Common myeloid progenitor, CD34-positive (primary cell): ENCODE measurements at regions not wholly inside any gene's neighbourhood (a gene's known extent, or its start where the extent isn't known, plus 50 kb on each side); places are given as distances from the start of the nearest gene placed in this dataset.
"Not testable (repeated sequence)": the region's sequence is repeated elsewhere in the genome, so short reads cannot be mapped to it uniquely, and the experiment has no call there.

Experiments used
- CTCF ChIA-PET: fragments of 350-600 bp; sonication (Branson Sonifier 250); formaldehyde crosslinking; loops from one replicate; lab custom pipeline; 2021; ENCODE audit warnings: antibody characterized with exemption; lab: Charles Lee
- POLR2A ChIA-PET: fragments of 350-600 bp; sonication (Branson Sonifier 250); formaldehyde crosslinking; loops from one replicate; lab custom pipeline; 2021; ENCODE audit warnings: antibody characterized with exemption; lab: Charles Lee
- DNase-seq, 3 donors: peaks; one replicate each; pipeline versions ENCODE4 v3.0.0 to v3.0.0-alpha.2; 2013
- H3K27ac ChIP-seq, 2 experiments: 1 replicate in 1 of 2; 2 replicates in 1 of 2; pipeline ENCODE4 v1.7.0; 2013; ENCODE audit warnings: inconsistent platforms in 2 of 2, low read length in 2 of 2, mild to moderate bottlenecking in 2 of 2, low read depth in 1 of 2, moderate library complexity in 1 of 2; ENCODE audit not compliant: severe bottlenecking in 2 of 2, insufficient read depth in 1 of 2, poor library complexity in 1 of 2
- H3K27me3 ChIP-seq, 5 experiments: replicated peaks in 2 of 5; 1 replicate in 3 of 5; 2 replicates in 2 of 5; pipeline versions ENCODE4 v1.6.1 to v1.7.0; 2013; ENCODE audit warnings: low read length in 4 of 5, mild to moderate bottlenecking in 2 of 5, moderate library complexity in 2 of 5, inconsistent platforms in 1 of 5; ENCODE audit not compliant: insufficient read depth in 5 of 5, control insufficient read depth in 4 of 5
- H3K36me3 ChIP-seq, 4 experiments: 1 replicate in 2 of 4; 2 replicates in 2 of 4; pipeline versions ENCODE4 v1.6.1 to v1.7.0; 2013; ENCODE audit warnings: low read length in 3 of 4, control low read depth in 1 of 4, mild to moderate bottlenecking in 1 of 4; ENCODE audit not compliant: control insufficient read depth in 4 of 4, insufficient read depth in 4 of 4
- H3K4me1 ChIP-seq, 4 experiments: 1 replicate in 3 of 4; 2 replicates in 1 of 4; pipeline versions ENCODE4 v1.6.1 to v1.7.1; 2013; ENCODE audit warnings: low read length in 3 of 4, mild to moderate bottlenecking in 3 of 4, control low read depth in 1 of 4, inconsistent platforms in 1 of 4, moderate library complexity in 1 of 4; ENCODE audit not compliant: control insufficient read depth in 4 of 4, insufficient read depth in 4 of 4; ENCODE audit errors: control extremely low read depth in 1 of 4
- H3K4me3 ChIP-seq, 7 experiments: 1 replicate in 4 of 7; 2 replicates in 3 of 7; pipeline versions ENCODE4 v1.5.1 to v1.7.0; 2013; ENCODE audit warnings: mild to moderate bottlenecking in 7 of 7, low read length in 6 of 7, moderate library complexity in 6 of 7, inconsistent platforms in 2 of 7, low read depth in 2 of 7, control low read depth in 1 of 7; ENCODE audit not compliant: insufficient read depth in 4 of 7, control insufficient read depth in 1 of 7; ENCODE audit errors: extremely low read depth in 1 of 7
- H3K9me3 ChIP-seq, 5 experiments: 1 replicate in 4 of 5; 2 replicates in 1 of 5; pipeline versions ENCODE4 v1.6.1 to v1.7.1; 2013; ENCODE audit warnings: low read length in 4 of 5, mild to moderate bottlenecking in 2 of 5, inconsistent platforms in 1 of 5, low read depth in 1 of 5, moderate library complexity in 1 of 5; ENCODE audit not compliant: control insufficient read depth in 4 of 5, insufficient read depth in 2 of 5; ENCODE audit errors: control extremely low read depth in 1 of 5
- WGBS: methylation state at CpG from one replicate; pipeline ENCODE4 v1.1.5; 2013; ENCODE audit not compliant: insufficient coverage; 5-methylcytosine and 5-hydroxymethylcytosine counted together

- ChIA-PET CTCF (no interaction called here), POLR2A (no interaction called here)
- peaks cover 0 to 4% (median 2%) of the 10 kb centered on the region in 5 experiments for H3K27me3 ChIP-seq
- WGBS = no CpG with 5 or more reads among the region's 3 CpGs
- no peak for DNase-seq
- no peaks in the 10 kb centered on the region for H3K9me3 ChIP-seq
- no peak overlapping the region for H3K4me3 ChIP-seq
- no peaks in the 10 kb centered on the region for H3K4me1 ChIP-seq
- no peaks in the 10 kb centered on the region for H3K36me3 ChIP-seq
- no peak overlapping the region for H3K27ac ChIP-seq
Measured at GRCh38 chr7:96800122-96800521, 90.5 kb upstream of the SEM1 start.

DNA sequence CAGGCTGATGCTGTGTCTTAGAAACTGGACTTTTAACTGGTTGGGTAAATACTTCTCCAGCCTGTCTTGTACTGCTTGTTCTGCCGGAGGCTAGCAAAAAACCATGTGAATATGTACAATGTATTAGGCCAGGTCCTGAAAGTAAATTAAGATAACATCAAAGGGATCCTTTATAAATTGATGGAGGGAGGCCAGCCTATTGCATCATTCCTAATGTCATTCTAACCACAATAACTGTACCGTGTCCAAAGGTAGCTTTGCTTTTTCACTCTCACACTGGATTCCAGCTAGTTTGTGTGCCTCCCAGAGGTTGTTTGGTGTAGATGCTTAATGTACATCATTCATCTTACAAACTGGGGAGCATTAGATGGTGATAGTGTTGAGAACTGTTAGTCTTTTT is 91.2 kb upstream of the SEM1 start:
- H3K9me3 ChIP-seq = no peaks in the 10 kb centered on the region
- WGBS = 100% methylated on average over 1 of the region's 2 CpGs
- H3K27ac ChIP-seq = no peak overlapping the region
- ChIA-PET POLR2A (no interaction called here), CTCF (no interaction called here)
- no peaks in the 10 kb centered on the region for H3K4me1 ChIP-seq
- DNase-seq = no peak
- no peak overlapping the region for H3K4me3 ChIP-seq
- peaks cover 0 to 4% (median 2%) of the 10 kb centered on the region in 5 experiments for H3K27me3 ChIP-seq
- H3K36me3 ChIP-seq = no peaks in the 10 kb centered on the region

GRCh38 chr7:96819111-96819700 is 109.6 kb upstream of the SEM1 start:
- ChIA-PET CTCF (no interaction called here), POLR2A (no interaction called here)
- Histone ChIP-seq H3K27me3 (peaks cover 0 to 2% (median 0%) of the 10 kb centered on the region in 5 experiments), H3K4me3 (no peak overlapping the region), H3K36me3 (no peaks in the 10 kb centered on the region), H3K9me3 (peaks cover 0 to 3% (median 0%) of the 10 kb centered on the region in 5 experiments), H3K4me1 (no peaks in the 10 kb centered on the region), H3K27ac (no peak overlapping the region)
- DNase-seq = no peak
- no CpG with 5 or more reads among the region's 1 CpG for WGBS

GRCh38 chr7:96821131-96821530 is 111.5 kb upstream of the SEM1 start:
- DNase-seq, POLR2A ChIA-PET, CTCF ChIA-PET, H3K27ac ChIP-seq, H3K9me3 ChIP-seq, H3K4me3 ChIP-seq, H3K27me3 ChIP-seq, H3K36me3 ChIP-seq, H3K4me1 ChIP-seq: not testable (repeated sequence)
- WGBS = no CpG with 5 or more reads among the region's 1 CpG

DNA sequence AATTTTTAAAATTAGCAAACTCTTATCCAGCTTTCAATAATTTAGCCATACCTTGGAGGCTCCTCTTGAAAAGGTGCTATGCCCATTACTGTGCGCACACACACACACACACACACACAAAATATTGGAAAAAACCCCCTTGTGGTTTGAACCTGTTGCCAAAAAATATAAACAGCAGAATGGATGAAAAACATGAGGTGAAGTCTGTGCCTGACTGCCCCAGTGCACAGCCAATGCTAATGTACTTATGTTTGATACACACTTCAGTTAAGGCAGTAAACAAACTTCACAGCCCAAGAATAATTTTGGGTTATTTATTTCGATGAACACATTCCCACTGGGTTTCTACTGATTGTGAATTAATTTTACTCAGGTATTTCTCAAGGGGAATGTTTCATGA is 113.2 kb upstream of the SEM1 start:
- H3K27ac ChIP-seq = no peak overlapping the region
- H3K4me3 ChIP-seq = no peak overlapping the region
- WGBS = no CpG with 5 or more reads among the region's 2 CpGs
- ChIA-PET CTCF (no interaction called here), POLR2A (no interaction called here)
- H3K36me3 ChIP-seq = no peaks in the 10 kb centered on the region
- no peak for DNase-seq
- peaks cover 0 to 3% (median 0%) of the 10 kb centered on the region in 5 experiments for H3K27me3 ChIP-seq
- no peaks in the 10 kb centered on the region for H3K4me1 ChIP-seq
- peaks cover 0 to 3% (median 0%) of the 10 kb centered on the region in 5 experiments for H3K9me3 ChIP-seq

- Histone ChIP-seq H3K36me3 (no peaks in the 10 kb centered on the region), H3K27me3 (peaks cover 0 to 3% (median 0%) of the 10 kb centered on the region in 5 experiments), H3K9me3 (peaks cover 0 to 3% (median 0%) of the 10 kb centered on the region in 5 experiments), H3K4me1 (no peaks in the 10 kb centered on the region), H3K4me3 (no peak overlapping the region), H3K27ac (no peak overlapping the region)
- WGBS = no CpG with 5 or more reads among the region's 4 CpGs
- CTCF ChIA-PET = no interaction called here
- DNase-seq = no peak
- POLR2A ChIA-PET = no interaction called here
Measured at GRCh38 chr7:96823274-96823673, 113.6 kb upstream of the SEM1 start.

DNA sequence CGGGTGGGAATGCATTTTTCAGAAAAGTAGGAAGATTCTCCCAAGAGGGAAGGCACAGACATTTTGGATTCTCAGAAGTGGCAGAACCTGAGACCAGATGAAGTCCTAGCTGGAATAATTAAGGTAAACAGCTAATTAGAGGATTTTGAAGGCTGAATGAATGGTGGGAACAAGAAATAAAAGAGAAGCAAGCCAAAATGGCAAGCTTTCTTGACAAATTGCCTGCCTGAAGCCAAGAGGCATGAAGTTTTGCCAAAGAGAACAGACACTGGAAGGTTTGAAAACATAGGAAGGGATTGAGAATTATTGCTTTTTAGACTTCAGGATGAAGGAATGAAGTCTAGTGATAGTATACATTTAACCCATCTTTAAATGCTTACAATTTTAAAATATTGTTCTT is 115.0 kb upstream of the SEM1 start:
- peaks cover 0 to 3% (median 0%) of the 10 kb centered on the region in 5 experiments for H3K27me3 ChIP-seq
- peaks cover 0 to 3% (median 0%) of the 10 kb centered on the region in 5 experiments for H3K9me3 ChIP-seq
- H3K4me3 ChIP-seq = no peak overlapping the region
- H3K27ac ChIP-seq = no peak overlapping the region
- ChIA-PET POLR2A (interaction anchor here (0.6 kb wide), 1 partner anchor 41 kb away, joined by 3 read pairs; no protein-coding TSS in a partner anchor), CTCF (no interaction called here)
- no peaks in the 10 kb centered on the region for H3K4me1 ChIP-seq
- DNase-seq = no peak
- no CpG with 5 or more reads among the region's 1 CpG for WGBS
- H3K36me3 ChIP-seq = no peaks in the 10 kb centered on the region
